ENCODE measurements at regions not wholly inside any gene's neighbourhood (a gene's known extent, or its start where the extent isn't known, plus 50 kb on each side); places are given as distances from the start of the nearest gene placed in this dataset.

DNA sequence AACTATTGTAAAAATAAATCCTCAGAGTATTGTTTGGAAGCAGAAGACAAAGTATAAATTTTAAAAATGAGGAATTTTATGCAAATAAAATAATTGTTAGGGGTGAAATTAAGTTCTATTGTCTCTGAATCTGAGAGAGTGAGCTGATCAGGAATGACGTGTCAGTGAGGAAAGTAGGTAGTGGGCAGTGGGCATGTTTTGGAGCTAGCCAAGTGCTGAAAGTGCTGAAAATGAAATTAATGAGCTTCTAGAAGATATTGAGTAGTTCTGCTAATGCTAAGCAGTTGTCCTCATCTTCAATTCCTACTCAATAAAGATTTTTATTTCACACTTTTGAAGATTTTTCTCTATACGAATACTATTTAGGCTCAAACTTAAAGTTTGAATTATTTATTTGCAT is 1167.8 kb upstream of the PCDH20 start:
- TF ChIP-seq POLR2A (IDR thresholded peaks at IDR 0.05; ENCODE audit: low read length) (no peak), GATA1 (IDR thresholded peaks at IDR 0.05; ENCODE audit: low read depth, low read length) (no peak)
